NCI-H774 (cell line): ENCODE measurements at regions not wholly inside any gene's neighbourhood (a gene's known extent, or its start where the extent isn't known, plus 50 kb on each side); places are given as distances from the start of the nearest gene placed in this dataset.
"Not testable (repeated sequence)": the region's sequence is repeated elsewhere in the genome, so short reads cannot be mapped to it uniquely, and the experiment has no call there.

Source experiments
- DNase-seq: peaks from one replicate; lab custom pipeline; 2025; lab: John Stamatoyannopoulos, UW

- no peak for DNase-seq
Observed at GRCh38 chr4:11700751-11701226, 272.1 kb upstream of the HS3ST1 start.

GRCh38 chr4:11698846-11699590 is 270.3 kb upstream of the HS3ST1 start:
- no peak for DNase-seq

- DNase-seq = no peak
Observed at GRCh38 chr4:11698033-11698432, 269.3 kb upstream of the HS3ST1 start.

- no peak for DNase-seq
Observed at GRCh38 chr4:11693693-11694092, 265.0 kb upstream of the HS3ST1 start.

GRCh38 chr4:11691236-11691635 is 262.5 kb upstream of the HS3ST1 start:
- no peak for DNase-seq

GRCh38 chr4:11687727-11688126 is 259.0 kb upstream of the HS3ST1 start:
- no peak for DNase-seq

- no peak for DNase-seq
Observed at GRCh38 chr4:11685481-11685880, 256.8 kb upstream of the HS3ST1 start.

GRCh38 chr4:11675051-11675800 is 246.5 kb upstream of the HS3ST1 start:
- no peak for DNase-seq

- no peak for DNase-seq
Observed at GRCh38 chr4:11670304-11670703, 241.6 kb upstream of the HS3ST1 start.

GRCh38 chr4:11669156-11669555 is 240.5 kb upstream of the HS3ST1 start:
- DNase-seq = no peak

GRCh38 chr4:11663114-11663513 is 234.4 kb upstream of the HS3ST1 start:
- DNase-seq = no peak

GRCh38 chr4:11650801-11651596 is 222.3 kb upstream of the HS3ST1 start:
- no peak for DNase-seq

- DNase-seq = no peak
Observed at GRCh38 chr4:11647433-11647832, 218.7 kb upstream of the HS3ST1 start.

- DNase-seq = not testable (repeated sequence)
Observed at GRCh38 chr4:11643081-11643480, 214.4 kb upstream of the HS3ST1 start.

GRCh38 chr4:11640584-11640983 is 211.9 kb upstream of the HS3ST1 start:
- no peak for DNase-seq

- no peak for DNase-seq
Observed at GRCh38 chr4:11636551-11636950, 207.9 kb upstream of the HS3ST1 start.

- DNase-seq = no peak
Observed at GRCh38 chr4:11636031-11636430, 207.3 kb upstream of the HS3ST1 start.

- no peak for DNase-seq
Observed at GRCh38 chr4:11635342-11635741, 206.6 kb upstream of the HS3ST1 start.

- no peak for DNase-seq
Observed at GRCh38 chr4:11634283-11634682, 205.6 kb upstream of the HS3ST1 start.

GRCh38 chr4:11633430-11633829 is 204.7 kb upstream of the HS3ST1 start:
- no peak for DNase-seq

- no peak for DNase-seq
Observed at GRCh38 chr4:11632483-11632882, 203.8 kb upstream of the HS3ST1 start.

GRCh38 chr4:11632025-11632424 is 203.3 kb upstream of the HS3ST1 start:
- no peak for DNase-seq

GRCh38 chr4:11631416-11631815 is 202.7 kb upstream of the HS3ST1 start:
- DNase-seq = no peak
